CD4-positive, alpha-beta T cell treated with Interleukin-21 for 1 hour (primary cell): ENCODE measurements at regions not wholly inside any gene's neighbourhood (a gene's known extent, or its start where the extent isn't known, plus 50 kb on each side); places are given as distances from the start of the nearest gene placed in this dataset.

Experiments used
- DNase-seq: peaks from one replicate; pipeline ENCODE4 v3.0.0-alpha.2; 2020

DNA sequence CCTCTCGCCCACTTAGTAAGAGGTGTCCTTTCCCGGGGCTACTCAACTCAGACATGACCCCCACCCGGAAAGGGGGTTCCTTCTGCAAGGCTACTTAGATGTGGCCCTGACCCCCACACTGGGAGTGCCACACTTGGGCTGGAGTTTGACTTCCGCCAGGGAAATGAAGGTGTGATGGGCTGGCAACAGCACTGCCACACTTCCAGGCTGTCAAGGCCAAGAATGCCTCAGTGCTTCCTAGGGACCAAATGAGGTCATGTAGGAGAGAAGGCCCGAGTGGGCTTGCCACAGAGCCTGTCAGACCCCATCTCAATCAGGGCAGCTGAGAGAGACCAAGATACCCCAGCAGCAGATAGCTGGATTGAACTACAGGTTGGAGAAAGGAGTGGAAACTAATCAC lies 55.5 kb downstream of the DRD1 start:
- no peak for DNase-seq

- DNase-seq: no peak
Observed at GRCh38 chr5:175387144-175387543, 56.8 kb downstream of the DRD1 start.

- no peak for DNase-seq
Observed at GRCh38 chr5:175386526-175386925, 57.5 kb downstream of the DRD1 start.

- no peak for DNase-seq
Observed at GRCh38 chr5:175385691-175386362, 58.2 kb downstream of the DRD1 start.

DNA sequence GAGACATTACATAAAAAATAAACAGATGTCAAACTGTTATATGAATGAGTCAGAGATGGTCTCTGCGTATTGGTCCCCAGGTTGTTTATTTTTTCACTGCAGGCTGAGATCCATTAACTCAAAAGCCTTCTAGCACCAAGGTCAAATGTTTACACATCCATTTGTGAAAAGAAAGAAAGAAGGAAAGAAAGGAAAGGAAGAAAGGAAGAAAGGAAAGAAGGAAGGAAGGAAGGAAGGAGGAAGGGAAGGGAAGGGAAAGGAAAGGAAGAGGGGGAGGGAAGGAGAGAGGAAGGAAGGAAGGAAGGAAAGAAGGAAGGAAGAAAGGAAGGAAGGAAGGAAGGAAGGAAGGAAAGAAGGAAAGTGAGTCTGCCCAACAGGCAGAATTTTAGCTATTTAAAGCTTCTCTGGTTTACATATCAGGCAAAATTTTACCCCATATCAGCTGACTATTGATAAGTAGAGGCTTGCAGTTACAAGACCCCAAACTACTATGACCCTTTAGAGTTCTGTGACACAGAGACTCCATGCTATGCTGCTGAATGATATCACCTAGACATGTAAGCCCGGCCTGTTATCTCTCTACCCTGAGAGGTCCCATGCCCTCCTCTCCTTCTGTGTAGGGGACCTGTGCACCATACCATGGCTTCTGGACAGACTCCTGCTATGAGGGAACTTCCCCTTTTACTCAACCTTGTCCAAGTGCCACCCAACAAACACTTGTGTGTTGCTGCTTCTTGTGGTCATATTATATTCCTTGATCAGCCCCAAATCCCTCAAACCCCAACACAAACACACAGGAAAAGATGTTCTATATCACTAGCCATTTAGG lies 59.0 kb downstream of the DRD1 start:
- DNase-seq: no peak

- no peak for DNase-seq
Observed at GRCh38 chr5:175383350-175383749, 60.6 kb downstream of the DRD1 start.

- DNase-seq: no peak
Observed at GRCh38 chr5:175382171-175382570, 61.8 kb downstream of the DRD1 start.

- no peak for DNase-seq
Observed at GRCh38 chr5:175381130-175381529, 62.9 kb downstream of the DRD1 start.

- no peak for DNase-seq
Observed at GRCh38 chr5:175380701-175381100, 63.3 kb downstream of the DRD1 start.

GRCh38 chr5:175379867-175380266 lies 64.1 kb downstream of the DRD1 start:
- DNase-seq: no peak

GRCh38 chr5:175378444-175379028 lies 65.4 kb downstream of the DRD1 start:
- DNase-seq: no peak

- DNase-seq: no peak
Observed at GRCh38 chr5:175377816-175378215, 66.2 kb downstream of the DRD1 start.

DNA sequence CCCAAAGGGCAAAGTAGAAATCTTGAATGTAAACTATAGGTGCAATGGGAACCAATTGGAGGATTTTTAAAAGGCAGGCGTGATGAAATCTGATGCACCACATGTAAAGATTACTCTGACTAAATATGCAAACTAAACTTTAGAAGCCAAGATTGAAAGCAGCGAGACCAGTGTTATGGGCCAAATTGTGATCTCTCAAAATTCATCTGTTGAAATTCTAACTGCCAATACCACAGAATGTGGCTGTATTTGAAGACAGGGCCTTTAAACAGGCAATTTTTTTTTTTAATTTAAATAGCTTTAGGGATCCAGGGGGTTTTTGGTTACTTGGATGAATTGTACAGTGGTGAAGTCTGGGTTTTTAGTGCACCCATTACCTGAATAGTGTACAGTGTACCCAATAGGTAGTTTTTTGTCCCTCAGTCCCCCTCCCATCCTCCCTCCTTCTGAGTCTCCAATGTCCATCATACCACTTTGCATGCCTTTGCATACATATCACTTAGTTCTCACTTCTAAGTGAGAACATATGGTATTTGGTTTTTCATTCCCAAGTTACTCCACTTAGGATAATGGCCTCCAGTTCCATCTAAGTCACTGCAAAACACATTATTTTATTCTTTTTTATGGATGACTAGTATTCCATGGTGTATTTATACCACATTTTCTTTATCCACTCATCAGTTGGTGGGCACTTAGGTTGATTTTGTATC lies 69.7 kb downstream of the DRD1 start:
- DNase-seq: no peak

- DNase-seq: no peak
Observed at GRCh38 chr5:175365866-175366265, 78.1 kb downstream of the DRD1 start.

GRCh38 chr5:175363300-175363699 lies 80.7 kb downstream of the DRD1 start:
- no peak for DNase-seq

DNA sequence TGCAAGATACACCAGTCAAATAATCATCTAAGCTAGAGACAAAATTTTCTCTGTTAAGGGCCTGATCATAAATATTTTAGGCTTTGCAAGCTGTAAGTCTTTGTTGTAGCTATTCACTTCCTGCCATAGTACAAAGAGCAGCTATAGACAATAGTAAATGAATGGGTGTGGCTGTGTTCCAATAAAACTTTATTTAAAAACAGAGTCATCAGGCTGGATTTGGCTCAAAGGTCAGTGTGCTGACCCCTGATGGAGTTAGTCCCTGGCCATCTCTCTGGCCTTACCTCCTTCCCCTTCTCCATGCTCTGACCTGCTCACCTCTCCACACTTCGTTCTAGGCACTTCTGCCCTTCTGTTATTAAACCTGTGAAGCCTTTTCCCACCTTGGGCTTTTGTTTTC lies 86.0 kb downstream of the DRD1 start:
- no peak for DNase-seq

DNA sequence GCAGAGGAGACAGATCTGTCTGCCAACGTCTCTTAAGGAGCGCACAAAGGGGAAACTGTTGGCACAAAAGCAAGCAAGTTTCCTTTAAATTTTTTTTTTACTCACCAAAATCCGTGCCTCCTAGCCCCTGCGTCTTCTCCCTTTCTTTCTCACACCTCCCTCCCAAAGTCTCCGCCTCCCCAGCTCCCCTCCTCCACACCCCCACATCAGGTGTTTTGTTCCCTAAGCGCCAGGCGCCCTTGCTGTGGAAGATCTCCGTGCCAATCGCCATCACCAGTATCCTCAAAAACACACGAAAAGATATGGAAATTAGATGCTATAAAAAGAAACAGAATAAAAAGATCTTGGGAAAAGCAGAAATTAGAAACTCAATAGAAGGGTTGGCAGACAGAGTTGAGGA lies 87.6 kb downstream of the DRD1 start:
- DNase-seq: no peak

DNA sequence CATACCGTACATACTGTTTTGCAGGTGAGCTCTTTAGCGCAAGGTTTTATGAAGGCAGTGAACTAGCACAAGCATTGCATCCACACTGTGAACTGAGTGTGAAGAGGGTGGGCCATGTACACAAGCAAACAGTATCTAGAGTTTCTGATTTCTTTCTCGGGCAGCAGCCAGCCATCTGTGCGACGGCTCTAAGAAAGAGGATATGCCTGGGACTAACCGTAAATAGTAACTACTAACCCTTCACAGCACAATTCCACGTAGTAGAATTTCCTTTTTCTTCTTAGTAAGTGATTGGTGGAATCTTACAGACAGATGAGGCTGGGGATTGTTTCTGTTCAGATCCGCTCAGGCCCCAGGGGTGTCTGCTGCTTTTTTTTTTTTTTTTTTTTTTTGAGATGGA lies 89.0 kb downstream of the DRD1 start:
- no peak for DNase-seq

GRCh38 chr5:175353926-175354325 lies 90.1 kb downstream of the DRD1 start:
- no peak for DNase-seq

DNA sequence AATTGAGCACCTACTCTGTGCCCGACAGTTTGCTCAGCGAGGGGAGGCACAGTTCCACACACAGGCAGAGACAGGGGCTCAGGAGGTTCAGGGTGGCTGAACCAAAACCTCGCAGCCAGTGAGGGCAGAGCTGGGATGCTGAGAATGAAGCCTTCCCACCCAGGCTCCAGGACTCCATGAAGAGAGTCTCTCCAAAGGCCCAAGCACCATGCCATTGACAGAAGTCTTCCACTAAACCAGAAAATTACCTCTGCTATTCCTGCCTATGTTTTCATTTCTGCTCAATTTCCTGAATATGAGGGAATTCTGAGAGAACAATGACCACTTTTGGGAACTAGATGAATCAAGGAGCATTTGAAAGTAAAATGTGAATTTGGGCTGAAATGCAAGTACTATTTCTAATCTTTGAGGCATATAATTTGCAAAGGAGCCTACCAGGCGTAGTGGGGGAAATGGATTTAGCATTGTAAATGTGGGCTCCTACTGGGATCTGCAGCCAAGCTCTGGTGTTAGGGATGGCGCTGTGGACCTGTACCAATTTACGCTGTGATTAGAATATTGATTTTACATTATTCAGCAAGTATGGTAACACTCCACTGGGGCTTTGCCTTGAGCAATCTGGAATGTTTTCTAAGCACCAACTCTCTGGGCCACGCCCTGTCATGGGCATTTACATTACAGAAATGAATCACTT lies 91.9 kb downstream of the DRD1 start:
- DNase-seq: no peak

DNA sequence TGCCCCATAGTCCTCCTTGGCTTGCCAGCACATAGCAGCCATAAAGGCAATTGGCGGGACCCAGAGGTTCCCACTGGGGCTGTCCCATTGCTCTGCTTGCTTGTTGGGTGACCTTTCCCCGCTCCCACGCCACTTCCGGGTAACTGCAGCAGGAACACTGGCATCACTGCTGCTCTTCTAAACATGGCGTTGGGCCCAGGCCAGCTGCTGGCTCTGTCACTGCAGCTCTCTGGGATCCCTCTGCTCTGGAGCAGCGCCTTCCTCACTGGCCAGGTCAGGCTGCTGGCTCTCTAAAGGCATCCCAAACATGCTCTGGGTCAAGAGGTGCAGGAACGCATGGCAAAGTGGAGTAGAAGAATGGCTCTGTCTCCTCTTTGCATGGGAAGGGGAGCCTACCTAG lies 92.9 kb downstream of the DRD1 start:
- DNase-seq: no peak

GRCh38 chr5:175347931-175348330 lies 96.1 kb downstream of the DRD1 start:
- DNase-seq: no peak

GRCh38 chr5:175347027-175347426 lies 97.0 kb downstream of the DRD1 start:
- DNase-seq: no peak
